PC-3 (cell line): ENCODE measurements at regions not wholly inside any gene's neighbourhood (a gene's known extent, or its start where the extent isn't known, plus 50 kb on each side); places are given as distances from the start of the nearest gene placed in this dataset.
"Not testable (repeated sequence)": the region's sequence is repeated elsewhere in the genome, so short reads cannot be mapped to it uniquely, and the experiment has no call there.

Experiments
- ATAC-seq: fragments of 200-7000 bp; cut with Tn5 transposase; 2 replicates; pipeline ENCODE4 v1.9.1; 2020; ENCODE audit warnings: mild to moderate bottlenecking, moderate library complexity
- BruUV-seq: library from RNA; stranded (reverse); fragments of 400-500 nt; replicated peaks from 2 replicates; lab custom pipeline; 2021; lab: Mats Ljungman, UMichigan
- CTCF ChIA-PET: fragments of 300-600 bp; sonication (Branson Sonifier 250); formaldehyde crosslinking; loops from one replicate; lab custom pipeline; 2022; ENCODE audit warnings: antibody characterized with exemption; lab: Charles Lee
- POLR2A ChIA-PET: fragments of 300-600 bp; sonication (Branson Sonifier 250); formaldehyde crosslinking; loops from one replicate; lab custom pipeline; 2022; ENCODE audit warnings: antibody characterized with exemption; ENCODE audit not compliant: unreplicated experiment; lab: Charles Lee
- DNase-seq: peaks from one replicate; pipeline ENCODE4 v3.0.0-alpha.2; 2015
- H2AFZ ChIP-seq: fragments of 300-600 bp; sonication (generic); 2 replicates; pipeline ENCODE4 v1.6.0; 2016; ENCODE audit warnings: antibody characterized with exemption, low read length
- H3F3A ChIP-seq: fragments of 300-600 bp; sonication (generic); one replicate; pipeline ENCODE4 v1.6.0; 2017; ENCODE audit warnings: antibody characterized with exemption, low read length, control low read depth, mild to moderate bottlenecking; ENCODE audit not compliant: unreplicated experiment
- H3K27ac ChIP-seq: fragments of 300-600 bp; sonication (generic); 2 replicates; pipeline ENCODE4 v1.5.1; 2016; ENCODE audit warnings: mild to moderate bottlenecking, low read length
- H3K27me3 ChIP-seq: fragments of 300-600 bp; sonication (generic); 2 replicates; pipeline ENCODE4 v1.6.1; 2016; ENCODE audit warnings: low read length, mixed read lengths
- H3K36me3 ChIP-seq: fragments of 300-600 bp; sonication (generic); 2 replicates; pipeline ENCODE4 v1.6.1; 2016; ENCODE audit warnings: low read depth, mixed run types, low read length, mixed read lengths
- H3K4me1 ChIP-seq: fragments of 300-600 bp; sonication (generic); 2 replicates; pipeline ENCODE4 v1.5.1; 2016; ENCODE audit warnings: low read length; ENCODE audit not compliant: insufficient read depth
- H3K4me2 ChIP-seq: fragments of 300-600 bp; sonication (generic); 2 replicates; pipeline ENCODE4 v1.6.0; 2016; ENCODE audit warnings: low read length
- H3K4me3 ChIP-seq: fragments of 300-600 bp; sonication (generic); 2 replicates; pipeline ENCODE4 v1.5.1; 2016; ENCODE audit warnings: mild to moderate bottlenecking, low read length, mixed read lengths
- H3K79me2 ChIP-seq: fragments of 300-600 bp; sonication (generic); 2 replicates; pipeline ENCODE4 v1.6.1; 2017; ENCODE audit warnings: low read length, mixed read lengths
- H3K9ac ChIP-seq: fragments of 300-600 bp; sonication (generic); 2 replicates; pipeline ENCODE4 v1.6.0; 2016; ENCODE audit warnings: mild to moderate bottlenecking, low read length
- H3K9me2 ChIP-seq: fragments of 300-600 bp; sonication (generic); replicated peaks from 2 replicates; pipeline ENCODE4 v1.6.1; 2016; ENCODE audit warnings: mixed run types, low read length, mixed read lengths
- H3K9me3 ChIP-seq: fragments of 300-600 bp; sonication (generic); 2 replicates; pipeline ENCODE4 v1.6.1; 2016; ENCODE audit warnings: low read length, mixed read lengths
- H4K20me1 ChIP-seq: fragments of 300-600 bp; sonication (generic); 2 replicates; pipeline ENCODE4 v1.6.1; 2016; ENCODE audit warnings: low read length, mixed read lengths
- EZH2 ChIP-seq: fragments of 300-600 bp; sonication (generic); IDR thresholded peaks from one replicate; pipeline ENCODE4 v1.6.1; 2017; ENCODE audit warnings: antibody characterized with exemption, mild to moderate bottlenecking, low read length; ENCODE audit not compliant: unreplicated experiment
- EZH2phosphoT487 ChIP-seq: fragments of 300-600 bp; sonication (generic); IDR thresholded peaks from 2 replicates; pipeline ENCODE4 v1.6.1; 2018; ENCODE audit warnings: mild to moderate bottlenecking, antibody characterized with exemption, low read length, borderline replicate concordance
- intact Hi-C: fragments of 100-400 bp; cut with micrococcal nuclease; formaldehyde crosslinking; loops from 2 replicates; pipeline ENCODE4 v1.9.0; 2023
- TF ChIP-seq, protein P1 (sequence below): fragments of 300-600 bp; sonication (generic); conservative IDR thresholded peaks from 2 replicates; pipeline ENCODE4 v1.5.1; 2017; ENCODE audit warnings: antibody characterized with exemption, low read depth, mild to moderate bottlenecking, low read length

- CTCF ChIA-PET = no interaction called here
Measured at GRCh38 chr9:39587844-39588499, 232.5 kb downstream of the SPATA31A1 start.

GRCh38 chr9:39588500-39589137 lies 233.2 kb downstream of the SPATA31A1 start:
- Histone ChIP-seq H3K27me3 (no peaks in the 10 kb centered on the region), H3K4me3 (no peak overlapping the region), H3K9me3 (no peaks in the 10 kb centered on the region), H2AFZ (no peak overlapping the region), H3K36me3 (no peaks in the 10 kb centered on the region), H3K9ac (no peak overlapping the region), H3K79me2 (no peaks in the 10 kb centered on the region), H3K27ac (no peak overlapping the region), H4K20me1 (no peaks in the 10 kb centered on the region), H3K9me2 (no peaks in the 10 kb centered on the region), H3K4me1 (no peaks in the 10 kb centered on the region), H3F3A (no peaks in the 10 kb centered on the region), H3K4me2 (no peak overlapping the region)
- BruUV-seq = no TSS peak
- ATAC-seq (no peak), DNase-seq (no peak)
- ChIA-PET POLR2A (no interaction called here), CTCF (no interaction called here)
- intact Hi-C loops = no loop called here
- TF ChIP-seq, protein P1, sequence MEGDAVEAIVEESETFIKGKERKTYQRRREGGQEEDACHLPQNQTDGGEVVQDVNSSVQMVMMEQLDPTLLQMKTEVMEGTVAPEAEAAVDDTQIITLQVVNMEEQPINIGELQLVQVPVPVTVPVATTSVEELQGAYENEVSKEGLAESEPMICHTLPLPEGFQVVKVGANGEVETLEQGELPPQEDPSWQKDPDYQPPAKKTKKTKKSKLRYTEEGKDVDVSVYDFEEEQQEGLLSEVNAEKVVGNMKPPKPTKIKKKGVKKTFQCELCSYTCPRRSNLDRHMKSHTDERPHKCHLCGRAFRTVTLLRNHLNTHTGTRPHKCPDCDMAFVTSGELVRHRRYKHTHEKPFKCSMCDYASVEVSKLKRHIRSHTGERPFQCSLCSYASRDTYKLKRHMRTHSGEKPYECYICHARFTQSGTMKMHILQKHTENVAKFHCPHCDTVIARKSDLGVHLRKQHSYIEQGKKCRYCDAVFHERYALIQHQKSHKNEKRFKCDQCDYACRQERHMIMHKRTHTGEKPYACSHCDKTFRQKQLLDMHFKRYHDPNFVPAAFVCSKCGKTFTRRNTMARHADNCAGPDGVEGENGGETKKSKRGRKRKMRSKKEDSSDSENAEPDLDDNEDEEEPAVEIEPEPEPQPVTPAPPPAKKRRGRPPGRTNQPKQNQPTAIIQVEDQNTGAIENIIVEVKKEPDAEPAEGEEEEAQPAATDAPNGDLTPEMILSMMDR = no peak
- TF ChIP-seq EZH2phosphoT487 (no peak), EZH2 (no peak)

More at GRCh38 chr9:39587844-39588499, 232.5 kb downstream of the SPATA31A1 start:
- TF ChIP-seq EZH2 (no peak), EZH2phosphoT487 (no peak)
- TF ChIP-seq, protein P1 = no peak
- Histone ChIP-seq H3K79me2 (no peaks in the 10 kb centered on the region), H3K9me2 (no peaks in the 10 kb centered on the region), H3K27ac (no peak overlapping the region), H3K4me2 (no peak overlapping the region), H3F3A (no peaks in the 10 kb centered on the region), H4K20me1 (no peaks in the 10 kb centered on the region), H3K4me3 (no peak overlapping the region), H3K27me3 (no peaks in the 10 kb centered on the region), H3K9ac (no peak overlapping the region), H3K9me3 (no peaks in the 10 kb centered on the region), H3K36me3 (no peaks in the 10 kb centered on the region), H3K4me1 (peaks cover 2% of the 10 kb centered on the region; the same call in 1 of the 2 replicates), H2AFZ (no peak overlapping the region)
- DNase-seq = no peak
- ATAC-seq = no peak
- BruUV-seq = no TSS peak
- POLR2A ChIA-PET = no interaction called here
- intact Hi-C loops = no loop called here

DNA sequence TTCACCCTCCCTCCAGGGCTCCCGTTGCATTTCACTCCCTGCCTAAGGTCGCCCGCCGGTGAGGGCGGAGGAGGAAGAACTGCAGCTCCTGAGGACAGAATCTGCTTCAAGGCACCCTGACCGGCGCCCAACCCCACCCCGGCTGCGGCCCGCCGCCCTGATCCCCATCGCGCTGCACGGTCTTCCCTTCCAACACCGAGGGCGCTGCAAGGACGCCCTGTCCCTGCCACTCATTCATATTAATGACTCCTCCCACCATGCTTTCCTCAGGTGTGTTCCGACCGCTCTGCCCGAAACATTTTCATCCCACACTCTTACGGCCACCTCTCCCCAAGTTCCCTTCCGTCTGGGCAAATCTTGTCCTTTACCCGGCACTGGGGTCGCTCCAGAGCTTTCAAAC lies 248.6 kb downstream of the SPATA31A1 start:
- H3F3A ChIP-seq, H3K9me2 ChIP-seq, H3K27me3 ChIP-seq, DNase-seq, H3K9ac ChIP-seq, BruUV-seq, CTCF ChIA-PET, H2AFZ ChIP-seq, H3K4me3 ChIP-seq, H4K20me1 ChIP-seq, H3K36me3 ChIP-seq, intact Hi-C loops, H3K4me2 ChIP-seq, H3K4me1 ChIP-seq, POLR2A ChIA-PET, ATAC-seq, H3K27ac ChIP-seq, H3K79me2 ChIP-seq, H3K9me3 ChIP-seq: not testable (repeated sequence)

DNA sequence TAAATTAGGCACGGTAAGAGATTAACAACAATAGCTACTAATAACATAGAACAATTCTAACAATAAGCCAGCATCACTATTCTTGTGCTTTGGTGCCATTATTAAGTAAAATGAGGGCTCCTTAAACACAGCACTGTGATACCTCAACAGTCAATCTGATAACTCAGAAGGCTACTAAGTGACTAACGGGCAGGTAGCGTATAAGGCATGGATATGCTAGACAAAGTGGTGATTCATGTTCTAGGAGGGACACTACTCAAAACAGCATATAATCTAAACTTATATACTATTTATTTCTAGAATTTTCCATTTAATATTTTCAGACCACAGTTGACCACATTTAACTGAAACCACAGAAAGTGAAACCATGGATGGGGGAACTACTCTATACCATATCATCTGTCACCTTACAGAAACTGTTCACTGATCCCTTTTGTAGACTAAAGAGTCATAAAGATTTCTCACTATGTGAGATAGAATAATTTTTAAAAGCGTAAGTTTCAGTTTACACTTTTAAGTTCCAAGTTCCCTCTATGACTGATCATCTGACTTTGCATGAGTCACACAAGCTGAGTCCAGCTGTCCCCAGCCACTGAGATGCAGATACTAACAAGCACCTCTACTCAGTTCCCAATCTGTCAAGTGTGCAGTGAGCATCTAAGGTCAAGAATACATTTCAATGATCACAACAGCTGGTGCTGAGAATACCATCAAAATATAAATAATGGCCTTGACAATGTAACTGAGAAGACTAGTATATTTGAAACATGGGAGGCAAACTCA lies 256.2 kb downstream of the SPATA31A1 start:
- H3K79me2 ChIP-seq, H3K27ac ChIP-seq, H3K36me3 ChIP-seq, H3F3A ChIP-seq, H3K27me3 ChIP-seq, H3K4me2 ChIP-seq, H4K20me1 ChIP-seq, intact Hi-C loops, CTCF ChIA-PET, POLR2A ChIA-PET, H3K9me3 ChIP-seq, BruUV-seq, H3K9ac ChIP-seq, H3K4me3 ChIP-seq, H3K4me1 ChIP-seq, H3K9me2 ChIP-seq, DNase-seq, H2AFZ ChIP-seq: not testable (repeated sequence)
- ATAC-seq = peak; percentile 87
